H1 (cell line): ENCODE measurements at regions not wholly inside any gene's neighbourhood (a gene's known extent, or its start where the extent isn't known, plus 50 kb on each side); places are given as distances from the start of the nearest gene placed in this dataset.
"Not testable (repeated sequence)": the region's sequence is repeated elsewhere in the genome, so short reads cannot be mapped to it uniquely, and the experiment has no call there.

Experiments used
- CTCF ChIA-PET: fragments of 300-600 bp; sonication (Branson Sonifier 250); formaldehyde crosslinking; loops from one replicate; lab custom pipeline; 2021; ENCODE audit not compliant: partially characterized antibody; lab: Charles Lee
- POLR2A ChIA-PET: fragments of 300-600 bp; sonication (Branson Sonifier 250); formaldehyde crosslinking; loops from one replicate; lab custom pipeline; 2021; ENCODE audit warnings: inconsistent platforms; ENCODE audit not compliant: partially characterized antibody; lab: Charles Lee
- DNase-seq, 2 experiments: peaks; one replicate each; pipeline versions ENCODE4 v3.0.0 to v3.0.0-alpha.2; 2010 to 2022; ENCODE audit warnings: low spot score in 2 of 2, low read depth in 1 of 2, mixed read lengths in 1 of 2
- FAIRE-seq: peaks from 2 replicates; lab custom pipeline; 2011; peaks lifted over from hg19 to GRCh38; lab: Jason Lieb, UNC
- H2AFZ ChIP-seq: 2 replicates; pipeline ENCODE4 v1.8.1; 2012; ENCODE audit warnings: low read length, inconsistent platforms
- H2AK5ac ChIP-seq: 2 replicates; pipeline ENCODE4 v1.6.1; 2013; ENCODE audit warnings: low read depth, low read length
- H2BK120ac ChIP-seq: replicated peaks from 2 replicates; pipeline ENCODE3; 2013; ENCODE audit warnings: low read depth, low read length, inconsistent platforms
- H2BK12ac ChIP-seq: 2 replicates; pipeline ENCODE4 v1.6.1; 2013; ENCODE audit warnings: low read depth, low read length
- H2BK15ac ChIP-seq: 2 replicates; pipeline ENCODE4 v1.6.1; 2013; ENCODE audit warnings: low read length
- H2BK20ac ChIP-seq: 2 replicates; pipeline ENCODE4 v1.6.1; 2013; ENCODE audit warnings: low read length
- H2BK5ac ChIP-seq: 2 replicates; pipeline ENCODE4 v1.6.1; 2013; ENCODE audit warnings: low read depth, low read length
- H3K14ac ChIP-seq: 2 replicates; pipeline ENCODE4 v1.6.1; 2013; ENCODE audit warnings: inconsistent platforms; ENCODE audit not compliant: insufficient read length
- H3K18ac ChIP-seq: 2 replicates; pipeline ENCODE4 v1.6.1; 2013; ENCODE audit warnings: low read length; ENCODE audit errors: extremely low read depth
- H3K23ac ChIP-seq: 2 replicates; pipeline ENCODE4 v1.6.1; 2013; ENCODE audit warnings: inconsistent platforms; ENCODE audit not compliant: insufficient read length
- H3K23me2 ChIP-seq: 2 replicates; pipeline ENCODE4 v1.6.1; 2013; ENCODE audit warnings: low read depth, low read length
- H3K27ac ChIP-seq: 2 replicates; pipeline ENCODE4 v1.6.1; 2011; ENCODE audit warnings: low read depth, low read length, inconsistent platforms
- H3K27me3 ChIP-seq, 4 experiments: replicated peaks in 1 of 4; 1 replicate in 1 of 4; 2 replicates in 3 of 4; pipeline versions ENCODE4 v1.6.1 to v1.8.1; 2011 to 2013; ENCODE audit warnings: low read length in 3 of 4, mild to moderate bottlenecking in 3 of 4, inconsistent platforms in 2 of 4, mixed read lengths in 2 of 4, moderate library complexity in 1 of 4; ENCODE audit not compliant: control insufficient read depth in 3 of 4, insufficient read depth in 3 of 4; ENCODE audit errors: extremely low read depth in 1 of 4
- H3K36me3 ChIP-seq, 4 experiments: 2 replicates each; pipeline versions ENCODE4 v1.6.1 to v1.8.1; 2011 to 2013; ENCODE audit warnings: mild to moderate bottlenecking in 4 of 4, low read length in 3 of 4, moderate library complexity in 2 of 4, control low read depth in 1 of 4, inconsistent platforms in 1 of 4; ENCODE audit not compliant: insufficient read depth in 4 of 4, control insufficient read depth in 2 of 4
- H3K4ac ChIP-seq: replicated peaks from 2 replicates; pipeline ENCODE3; 2013; ENCODE audit warnings: low read length, low read depth, mixed read lengths, inconsistent platforms; ENCODE audit not compliant: insufficient read length
- H3K4me1 ChIP-seq, 4 experiments: replicated peaks in 1 of 4; 1 replicate in 1 of 4; 2 replicates in 3 of 4; pipeline versions ENCODE4 v1.6.1 to v1.8.1; 2011 to 2013; ENCODE audit warnings: low read length in 3 of 4, inconsistent platforms in 2 of 4, mixed read lengths in 1 of 4; ENCODE audit not compliant: insufficient read depth in 4 of 4, control insufficient read depth in 3 of 4
- H3K4me2 ChIP-seq, 2 experiments: 2 replicates each; pipeline versions ENCODE4 v1.6.1 to v1.8.1; 2011 to 2013; ENCODE audit warnings: low read depth in 2 of 2, low read length in 2 of 2, control low read depth in 1 of 2, inconsistent platforms in 1 of 2, mild to moderate bottlenecking in 1 of 2; ENCODE audit not compliant: insufficient read depth in 1 of 2
- H3K4me3 ChIP-seq, 4 experiments: fragments of 200-600, 300-600 bp in 1 of 4; sonication (generic), shearing (Covaris generic), sonication (Bioruptor Twin) in 1 of 4; 2 replicates each; pipeline versions ENCODE4 v1.5.1 to v1.8.1; 2011 to 2016; ENCODE audit warnings: low read length in 4 of 4, low read depth in 3 of 4, control low read depth in 2 of 4, inconsistent platforms in 2 of 4, mild to moderate bottlenecking in 2 of 4, mixed read lengths in 1 of 4, moderate library complexity in 1 of 4; ENCODE audit not compliant: insufficient read depth in 2 of 4; ENCODE audit errors: extremely low read depth in 1 of 4
- H3K56ac ChIP-seq: replicated peaks from 2 replicates; pipeline ENCODE3; 2013; ENCODE audit warnings: low read depth, mild to moderate bottlenecking, mixed read lengths, low read length, inconsistent platforms; ENCODE audit not compliant: insufficient read length
- H3K79me1 ChIP-seq: 2 replicates; pipeline ENCODE4 v1.6.1; 2013; ENCODE audit warnings: low read depth, low read length, control low read depth
- H3K79me2 ChIP-seq, 2 experiments: 2 replicates each; pipeline versions ENCODE4 v1.6.1 to v1.8.1; 2012 to 2013; ENCODE audit warnings: low read length in 2 of 2, mild to moderate bottlenecking in 2 of 2, inconsistent platforms in 1 of 2; ENCODE audit not compliant: insufficient read depth in 2 of 2, control insufficient read depth in 1 of 2
- H3K9ac ChIP-seq, 4 experiments: replicated peaks in 1 of 4; 1 replicate in 1 of 4; 2 replicates in 3 of 4; pipeline versions ENCODE4 v1.6.1 to v1.8.1; 2011 to 2013; ENCODE audit warnings: low read depth in 3 of 4, low read length in 3 of 4, control low read depth in 2 of 4, mild to moderate bottlenecking in 2 of 4, moderate library complexity in 2 of 4, inconsistent platforms in 1 of 4; ENCODE audit errors: extremely low read depth in 1 of 4
- H3K9me3 ChIP-seq, 2 experiments: 2 replicates each; pipeline versions ENCODE4 v1.6.1 to v1.8.1; 2012 to 2013; ENCODE audit warnings: mild to moderate bottlenecking in 2 of 2, moderate library complexity in 2 of 2, control low read depth in 1 of 2, inconsistent platforms in 1 of 2, low read depth in 1 of 2, low read length in 1 of 2, mixed read lengths in 1 of 2; ENCODE audit not compliant: insufficient read depth in 2 of 2
- H4K20me1 ChIP-seq, 2 experiments: replicated peaks in 1 of 2; 2 replicates each; pipeline versions ENCODE3 to v1.8.1; 2011 to 2013; ENCODE audit warnings: inconsistent platforms in 2 of 2, low read length in 2 of 2, mild to moderate bottlenecking in 1 of 2; ENCODE audit not compliant: insufficient read depth in 2 of 2, control insufficient read depth in 1 of 2
- H4K5ac ChIP-seq: 2 replicates; pipeline ENCODE4 v1.6.1; 2013; ENCODE audit warnings: low read length, low read depth, mixed read lengths, inconsistent platforms; ENCODE audit not compliant: insufficient read length
- H4K8ac ChIP-seq: 2 replicates; pipeline ENCODE4 v1.8.0; 2013; ENCODE audit warnings: mild to moderate bottlenecking, moderate library complexity, low read length, inconsistent platforms; ENCODE audit not compliant: insufficient read depth; ENCODE audit errors: extremely low read depth
- H4K91ac ChIP-seq: replicated peaks from 2 replicates; pipeline ENCODE3; 2013; ENCODE audit warnings: low read length, mixed read lengths, inconsistent platforms; ENCODE audit not compliant: insufficient read length
- WGBS, 2 experiments: shearing (Covaris generic) in 1 of 2; methylation state at CpG; one replicate each; pipeline versions ENCODE4 v1.1.6 to v1.1.7; 2013 to 2015; ENCODE audit warnings: low lambda C conversion rate in 2 of 2, mixed read lengths in 2 of 2, inconsistent platforms in 1 of 2, low coverage in 1 of 2, missing lambda C conversion rate in 1 of 2; ENCODE audit not compliant: insufficient replicate concordance in 2 of 2, insufficient coverage in 1 of 2, insufficient read length in 1 of 2; ENCODE audit errors: extremely low coverage in 1 of 2, missing lambda C conversion rate in 1 of 2; 5-methylcytosine and 5-hydroxymethylcytosine counted together

DNA sequence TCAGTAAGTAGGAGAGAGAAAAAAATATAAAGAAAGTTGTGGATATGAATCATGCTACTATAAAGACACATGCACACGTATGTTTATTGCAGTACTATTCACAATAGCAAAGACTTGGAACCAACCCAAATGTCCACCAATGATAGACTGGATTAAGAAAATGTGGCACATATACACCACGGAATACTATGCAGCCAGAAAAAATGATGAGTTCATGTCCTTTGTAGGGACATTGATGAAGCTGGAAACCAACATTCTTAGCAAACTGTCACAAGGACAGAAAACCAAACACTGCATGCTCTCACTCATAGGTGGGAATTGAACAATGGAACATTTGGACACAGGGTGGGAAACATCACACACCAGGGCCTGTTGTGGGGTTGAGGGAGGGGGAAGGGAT, 200.3 kb upstream of the IVNS1ABP start:
- H3K27me3 ChIP-seq, H2BK12ac ChIP-seq, H3K4ac ChIP-seq, H3K56ac ChIP-seq, H3K4me2 ChIP-seq, H3K23ac ChIP-seq, H2AFZ ChIP-seq, H4K5ac ChIP-seq, H3K18ac ChIP-seq, H3K14ac ChIP-seq, H3K27ac ChIP-seq, H2BK20ac ChIP-seq, H4K8ac ChIP-seq, H3K4me1 ChIP-seq, H2BK120ac ChIP-seq, H2BK15ac ChIP-seq, H2BK5ac ChIP-seq, H4K91ac ChIP-seq, DNase-seq, H3K9ac ChIP-seq, H3K23me2 ChIP-seq, POLR2A ChIA-PET, H3K79me2 ChIP-seq, H4K20me1 ChIP-seq, CTCF ChIA-PET, H3K4me3 ChIP-seq, FAIRE-seq, H3K79me1 ChIP-seq, H2AK5ac ChIP-seq, H3K36me3 ChIP-seq: not testable (repeated sequence)
- 89% methylated on average over 2 of the region's 2 CpGs; no CpG with 5 or more reads in 1 of the 2 experiments for WGBS, 2 experiments
- H3K9me3 ChIP-seq, result peaks cover 6 to 32% of the 10 kb centered on the region in 2 experiments
